ENCODE measurements at regions not wholly inside any gene's neighbourhood (a gene's known extent, or its start where the extent isn't known, plus 50 kb on each side); places are given as distances from the start of the nearest gene placed in this dataset.
"Not testable (repeated sequence)": the region's sequence is repeated elsewhere in the genome, so short reads cannot be mapped to it uniquely, and the experiment has no call there.

- 57 to 70% (median 60%) methylated on average over 3 of the region's 3 CpGs for WGBS, 4 donors
- intact Hi-C loops (cut with DNase I), result no loop called here
- no peak for DNase-seq
- TF ChIP-seq POLR2A (IDR thresholded peaks at IDR 0.05) (no peak), CTCF (IDR thresholded peaks at IDR 0.05) (no peak)
- no peaks in the 10 kb centered on the region for H3K36me3 ChIP-seq
- H3K4me1 ChIP-seq, result no peaks in the 10 kb centered on the region
- no peak overlapping the region for H3K27ac ChIP-seq
- no peak for ATAC-seq
- peaks cover 0 to 3% (median 0%) of the 10 kb centered on the region in 9 donors for H3K27me3 ChIP-seq
- H3K9me3 ChIP-seq, result no peaks in the 10 kb centered on the region
- no peak overlapping the region for H3K4me3 ChIP-seq
Measured at GRCh38 chr6:51116723-51117122, 298.1 kb downstream of the TFAP2B start.

- TF ChIP-seq CTCF (IDR thresholded peaks at IDR 0.05), result no peak
- no peak for TF ChIP-seq POLR2A (IDR thresholded peaks at IDR 0.05)
- no peak overlapping the region for H3K27ac ChIP-seq
- DNase-seq (no peak), ATAC-seq (no peak)
- WGBS, 4 donors, result 82 to 89% (median 85%) methylated on average over 3 of the region's 3 CpGs
- peaks cover 0 to 3% (median 0%) of the 10 kb centered on the region in 9 donors for H3K27me3 ChIP-seq
- H3K4me1 ChIP-seq, result no peaks in the 10 kb centered on the region
- H3K36me3 ChIP-seq, result no peaks in the 10 kb centered on the region
- intact Hi-C loops (cut with DNase I), result no loop called here
- H3K9me3 ChIP-seq, result peaks cover 0 to 3% (median 0%) of the 10 kb centered on the region in 12 donors
- no peak overlapping the region for H3K4me3 ChIP-seq
Measured at GRCh38 chr6:51118792-51119191, 300.1 kb downstream of the TFAP2B start.

- Histone ChIP-seq H3K36me3 (no peaks in the 10 kb centered on the region), H3K4me3 (no peak overlapping the region), H3K27ac (no peak overlapping the region), H3K9me3 (peaks cover 0 to 3% (median 0%) of the 10 kb centered on the region in 12 donors), H3K27me3 (peaks cover 0 to 3% (median 0%) of the 10 kb centered on the region in 9 donors), H3K4me1 (no peaks in the 10 kb centered on the region)
- DNase-seq (no peak), ATAC-seq (no peak)
- TF ChIP-seq POLR2A (IDR thresholded peaks at IDR 0.05) (no peak), CTCF (IDR thresholded peaks at IDR 0.05) (no peak)
- intact Hi-C loops (cut with DNase I), result no loop called here
- 79 to 81% (median 81%) methylated on average over 3 of the region's 3 CpGs for WGBS, 4 donors
Measured at GRCh38 chr6:51120016-51120415, 301.3 kb downstream of the TFAP2B start.

- H3K4me1 ChIP-seq; DNase-seq; H3K36me3 ChIP-seq; intact Hi-C loops (cut with DNase I); H3K4me3 ChIP-seq; H3K27me3 ChIP-seq; ATAC-seq; H3K27ac ChIP-seq; H3K9me3 ChIP-seq: not testable (repeated sequence)
- 82 to 92% (median 84%) methylated on average over 19 to 22 of the region's 22 CpGs for WGBS, 4 donors
Measured at GRCh38 chr6:51121380-51121976, 302.8 kb downstream of the TFAP2B start.

- TF ChIP-seq CTCF (IDR thresholded peaks at IDR 0.05), result no peak
- TF ChIP-seq POLR2A (IDR thresholded peaks at IDR 0.05), result no peak
- H3K36me3 ChIP-seq, result no peaks in the 10 kb centered on the region
- H3K4me1 ChIP-seq, result no peaks in the 10 kb centered on the region
- H3K9me3 ChIP-seq, result peaks cover 0 to 13% (median 0%) of the 10 kb centered on the region in 12 donors
- no peak overlapping the region for H3K4me3 ChIP-seq
- ATAC-seq (no peak), DNase-seq (no peak)
- no peak overlapping the region for H3K27ac ChIP-seq
- intact Hi-C loops (cut with DNase I), result no loop called here
- H3K27me3 ChIP-seq, result no peaks in the 10 kb centered on the region
Measured at GRCh38 chr6:51129043-51129442, 310.4 kb downstream of the TFAP2B start.

Measured in heart left ventricle (tissue), 16 donors.